WTC11 (cell line): ENCODE measurements at regions not wholly inside any gene's neighbourhood (a gene's known extent, or its start where the extent isn't known, plus 50 kb on each side); places are given as distances from the start of the nearest gene placed in this dataset.

Experiments used
- ATAC-seq: fragments of 200-7000 bp; cut with Tn5 transposase; 2 replicates; pipeline ENCODE4 v1.10.0; 2021; ENCODE audit warnings: mild to moderate bottlenecking, moderate library complexity
- CTCF ChIA-PET: fragments of 300-600 bp; sonication (Branson Sonifier 250); formaldehyde crosslinking; loops from one replicate; lab custom pipeline; 2021; ENCODE audit warnings: antibody characterized with exemption; lab: Charles Lee
- POLR2A ChIA-PET: fragments of 350-600 bp; sonication (Branson Sonifier 250); formaldehyde crosslinking; loops from one replicate; lab custom pipeline; 2021; ENCODE audit warnings: antibody characterized with exemption; lab: Charles Lee
- DNase-seq: peaks from one replicate; pipeline ENCODE4 v3.0.0; 2021; ENCODE audit warnings: low spot score
- H3K27ac Mint-ChIP-seq: 2 replicates; pipeline ENCODE4 v1.8.0; 2021; ENCODE audit warnings: mixed read lengths
- H3K27me3 Mint-ChIP-seq: 2 replicates; pipeline ENCODE4 v1.8.0; 2021; ENCODE audit warnings: low read depth, mild to moderate bottlenecking, moderate library complexity, mixed read lengths
- H3K36me3 Mint-ChIP-seq: 2 replicates; pipeline ENCODE4 v1.8.0; 2021; ENCODE audit warnings: mixed read lengths
- H3K4me1 Mint-ChIP-seq: 2 replicates; pipeline ENCODE4 v1.8.0; 2022; ENCODE audit warnings: mixed read lengths
- H3K4me3 Mint-ChIP-seq: 2 replicates; pipeline ENCODE4 v1.8.0; 2021; ENCODE audit warnings: mild to moderate bottlenecking, moderate library complexity, mixed read lengths
- H3K9me3 Mint-ChIP-seq: 2 replicates; pipeline ENCODE4 v1.8.0; 2021; ENCODE audit warnings: mixed read lengths
- CBFB ChIP-seq: sonication (generic); formaldehyde crosslinking; IDR thresholded peaks from 2 replicates; pipeline ENCODE4 v1.8.1; 2022; ENCODE audit warnings: mild to moderate bottlenecking, low read depth, missing genetic modification reagents
- ESRRA ChIP-seq: sonication (generic); formaldehyde crosslinking; IDR thresholded peaks from 2 replicates; pipeline ENCODE4 v1.8.1; 2022; ENCODE audit warnings: mild to moderate bottlenecking, missing genetic modification reagents, borderline replicate concordance
- GRHL2 ChIP-seq: fragments of 250-450 bp; sonication (Bioruptor Pico); IDR thresholded peaks from 2 replicates; pipeline ENCODE4 v1.8.0; 2022; ENCODE audit warnings: mild to moderate bottlenecking, moderate library complexity; ENCODE audit not compliant: insufficient replicate concordance, severe bottlenecking
- HMGA2 ChIP-seq: fragments of 250-450 bp; sonication (Bioruptor Pico); IDR thresholded peaks from 2 replicates; pipeline ENCODE4 v1.4.0; 2021; ENCODE audit warnings: mild to moderate bottlenecking, moderate library complexity
- IRF2 ChIP-seq: sonication (generic); formaldehyde crosslinking; IDR thresholded peaks from 2 replicates; pipeline ENCODE4 v1.8.0; 2022; ENCODE audit warnings: low read depth, missing genetic modification reagents, borderline replicate concordance
- JAZF1 ChIP-seq: fragments of 250-450 bp; sonication (Bioruptor Pico); IDR thresholded peaks from 2 replicates; pipeline ENCODE4 v1.9.0; 2021; ENCODE audit warnings: moderate library complexity, mild to moderate bottlenecking, inconsistent platforms
- JUN ChIP-seq: sonication (generic); formaldehyde crosslinking; IDR thresholded peaks from 2 replicates; pipeline ENCODE4 v1.8.0; 2023; ENCODE audit warnings: mild to moderate bottlenecking, missing genetic modification reagents
- MXD4 ChIP-seq: fragments of 250-450 bp; sonication (Bioruptor Pico); IDR thresholded peaks from 2 replicates; pipeline ENCODE4 v1.8.0; 2021; ENCODE audit warnings: mild to moderate bottlenecking, moderate library complexity, borderline replicate concordance
- NFE2L1 ChIP-seq: sonication (generic); formaldehyde crosslinking; IDR thresholded peaks from 2 replicates; pipeline ENCODE4 v1.8.1; 2023; ENCODE audit warnings: missing genetic modification reagents
- NR3C1 ChIP-seq: sonication (generic); formaldehyde crosslinking; conservative IDR thresholded peaks from 2 replicates; pipeline ENCODE4 v1.8.1; 2023; ENCODE audit warnings: low read depth, mild to moderate bottlenecking, missing genetic modification reagents
- PRRX2 ChIP-seq: fragments of 250-450 bp; sonication (Bioruptor Pico); IDR thresholded peaks from 2 replicates; pipeline ENCODE4 v1.8.0; 2021; ENCODE audit warnings: mild to moderate bottlenecking
- RELA ChIP-seq: sonication (generic); formaldehyde crosslinking; IDR thresholded peaks from 2 replicates; pipeline ENCODE4 v1.8.1; 2022; ENCODE audit warnings: missing genetic modification reagents, mild to moderate bottlenecking, borderline replicate concordance
- RORB ChIP-seq: fragments of 250-450 bp; sonication (Bioruptor Pico); IDR thresholded peaks from 2 replicates; pipeline ENCODE4 v1.9.0; 2021; ENCODE audit warnings: mild to moderate bottlenecking
- SP1 ChIP-seq: sonication (generic); formaldehyde crosslinking; conservative IDR thresholded peaks from 2 replicates; pipeline ENCODE4 v1.8.1; 2022; ENCODE audit warnings: missing genetic modification reagents
- TEAD4 ChIP-seq: sonication (generic); formaldehyde crosslinking; IDR thresholded peaks from 2 replicates; pipeline ENCODE4 v1.8.0; 2022; ENCODE audit warnings: mild to moderate bottlenecking, missing genetic modification reagents
- ZBTB21 ChIP-seq: sonication (generic); formaldehyde crosslinking; IDR thresholded peaks from 2 replicates; pipeline ENCODE4 v1.8.1; 2023; ENCODE audit warnings: mild to moderate bottlenecking, missing genetic modification reagents, borderline replicate concordance
- ZNF121 ChIP-seq: sonication (generic); formaldehyde crosslinking; IDR thresholded peaks from 2 replicates; pipeline ENCODE4 v1.8.0; 2023; ENCODE audit warnings: missing genetic modification reagents
- ZNF138 ChIP-seq: sonication (generic); formaldehyde crosslinking; conservative IDR thresholded peaks from 2 replicates; pipeline ENCODE4 v1.8.1; 2022; ENCODE audit warnings: mild to moderate bottlenecking, moderate library complexity, missing genetic modification reagents
- ZNF219 ChIP-seq: sonication (generic); formaldehyde crosslinking; IDR thresholded peaks from 2 replicates; pipeline ENCODE4 v1.8.0; 2023; ENCODE audit warnings: missing genetic modification reagents, mild to moderate bottlenecking, borderline replicate concordance
- ZNF232 ChIP-seq: sonication (generic); formaldehyde crosslinking; IDR thresholded peaks from 2 replicates; pipeline ENCODE4 v1.8.0; 2022; ENCODE audit warnings: mild to moderate bottlenecking, missing genetic modification reagents
- TF ChIP-seq, protein P1 (sequence below): sonication (generic); formaldehyde crosslinking; IDR thresholded peaks from 2 replicates; pipeline ENCODE4 v1.8.0; 2022; ENCODE audit warnings: mild to moderate bottlenecking, missing genetic modification reagents
- TF ChIP-seq, protein P2 (sequence below): sonication (generic); formaldehyde crosslinking; IDR thresholded peaks from 2 replicates; pipeline ENCODE4 v1.8.0; 2022; ENCODE audit warnings: mild to moderate bottlenecking, missing genetic modification reagents
- TF ChIP-seq, protein P3 (sequence below): sonication (generic); formaldehyde crosslinking; conservative IDR thresholded peaks from 2 replicates; pipeline ENCODE4 v1.8.1; 2022; ENCODE audit warnings: mild to moderate bottlenecking, missing genetic modification reagents
- TF ChIP-seq, protein P4 (sequence below): sonication (generic); formaldehyde crosslinking; IDR thresholded peaks from 2 replicates; pipeline ENCODE4 v1.8.0; 2023; ENCODE audit warnings: mild to moderate bottlenecking, missing genetic modification reagents
- TF ChIP-seq, protein P5 (sequence below): fragments of 250-450 bp; sonication (Bioruptor Pico); IDR thresholded peaks from 2 replicates; pipeline ENCODE4 v1.8.0; 2021; ENCODE audit warnings: mild to moderate bottlenecking
- TF ChIP-seq, protein P6 (sequence below): sonication (generic); formaldehyde crosslinking; IDR thresholded peaks from 2 replicates; pipeline ENCODE4 v1.8.1; 2022; ENCODE audit warnings: low read depth, missing genetic modification reagents, borderline replicate concordance
- TF ChIP-seq, protein P7 (sequence below): sonication (generic); formaldehyde crosslinking; IDR thresholded peaks from 2 replicates; pipeline ENCODE4 v1.8.1; 2022; ENCODE audit warnings: low read depth, mild to moderate bottlenecking, moderate library complexity, missing genetic modification reagents, borderline replicate concordance
- TF ChIP-seq, protein P8 (sequence below): fragments of 250-450 bp; sonication (Bioruptor Pico); IDR thresholded peaks from 2 replicates; pipeline ENCODE4 v2.1.2; 2022; ENCODE audit warnings: mild to moderate bottlenecking, moderate library complexity

DNA sequence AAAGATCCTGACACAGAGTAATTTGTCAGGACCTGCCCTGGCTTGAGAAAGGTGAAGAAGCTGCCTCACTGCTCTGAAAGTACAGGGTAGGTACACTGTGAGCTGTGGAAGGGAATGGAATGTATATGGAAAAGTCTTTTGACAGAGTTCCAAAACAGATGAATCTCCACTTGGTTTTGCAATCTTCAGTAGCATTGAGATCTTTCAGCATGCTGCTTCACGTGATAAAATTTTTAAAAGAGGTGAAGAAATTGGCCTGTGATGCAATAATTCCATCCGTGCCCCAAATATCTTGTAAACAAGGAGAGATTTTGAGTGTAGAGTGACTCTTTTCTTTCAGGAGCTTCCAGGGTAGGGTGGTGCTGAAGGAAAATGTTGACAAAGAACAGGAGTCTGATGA lies 123.1 kb downstream of the OSR1 start:
- CTCF ChIA-PET = no interaction called here
- DNase-seq (no peak), ATAC-seq (no peak)
- H3K4me3 Mint-ChIP-seq = no peak overlapping the region
- H3K9me3 Mint-ChIP-seq = no peaks in the 10 kb centered on the region
- TF ChIP-seq, protein P1, sequence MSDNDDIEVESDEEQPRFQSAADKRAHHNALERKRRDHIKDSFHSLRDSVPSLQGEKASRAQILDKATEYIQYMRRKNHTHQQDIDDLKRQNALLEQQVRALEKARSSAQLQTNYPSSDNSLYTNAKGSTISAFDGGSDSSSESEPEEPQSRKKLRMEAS (CRISPR knock-in tag) = no peak
- no peak for TF ChIP-seq NR3C1 (CRISPR knock-in tag)
- no peak for TF ChIP-seq TEAD4
- no peak for TF ChIP-seq ESRRA (CRISPR knock-in tag)
- no peak for TF ChIP-seq SP1 (CRISPR knock-in tag)
- TF ChIP-seq PRRX2 (CRISPR knock-in tag) = no peak
- TF ChIP-seq ZNF219 (CRISPR knock-in tag) = no peak
- TF ChIP-seq, protein P2, sequence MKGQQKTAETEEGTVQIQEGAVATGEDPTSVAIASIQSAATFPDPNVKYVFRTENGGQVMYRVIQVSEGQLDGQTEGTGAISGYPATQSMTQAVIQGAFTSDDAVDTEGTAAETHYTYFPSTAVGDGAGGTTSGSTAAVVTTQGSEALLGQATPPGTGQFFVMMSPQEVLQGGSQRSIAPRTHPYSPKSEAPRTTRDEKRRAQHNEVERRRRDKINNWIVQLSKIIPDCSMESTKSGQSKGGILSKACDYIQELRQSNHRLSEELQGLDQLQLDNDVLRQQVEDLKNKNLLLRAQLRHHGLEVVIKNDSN (CRISPR knock-in tag) = no peak
- no peak for TF ChIP-seq HMGA2 (CRISPR knock-in tag)
- TF ChIP-seq MXD4 (CRISPR knock-in tag) = no peak
- TF ChIP-seq GRHL2 = no peak
- TF ChIP-seq, protein P3, sequence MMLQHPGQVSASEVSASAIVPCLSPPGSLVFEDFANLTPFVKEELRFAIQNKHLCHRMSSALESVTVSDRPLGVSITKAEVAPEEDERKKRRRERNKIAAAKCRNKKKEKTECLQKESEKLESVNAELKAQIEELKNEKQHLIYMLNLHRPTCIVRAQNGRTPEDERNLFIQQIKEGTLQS (CRISPR knock-in tag) = no peak
- no peak for TF ChIP-seq ZNF138 (CRISPR knock-in tag)
- TF ChIP-seq ZNF232 (CRISPR knock-in tag) = no peak
- TF ChIP-seq NFE2L1 = no peak
- TF ChIP-seq, protein P4, sequence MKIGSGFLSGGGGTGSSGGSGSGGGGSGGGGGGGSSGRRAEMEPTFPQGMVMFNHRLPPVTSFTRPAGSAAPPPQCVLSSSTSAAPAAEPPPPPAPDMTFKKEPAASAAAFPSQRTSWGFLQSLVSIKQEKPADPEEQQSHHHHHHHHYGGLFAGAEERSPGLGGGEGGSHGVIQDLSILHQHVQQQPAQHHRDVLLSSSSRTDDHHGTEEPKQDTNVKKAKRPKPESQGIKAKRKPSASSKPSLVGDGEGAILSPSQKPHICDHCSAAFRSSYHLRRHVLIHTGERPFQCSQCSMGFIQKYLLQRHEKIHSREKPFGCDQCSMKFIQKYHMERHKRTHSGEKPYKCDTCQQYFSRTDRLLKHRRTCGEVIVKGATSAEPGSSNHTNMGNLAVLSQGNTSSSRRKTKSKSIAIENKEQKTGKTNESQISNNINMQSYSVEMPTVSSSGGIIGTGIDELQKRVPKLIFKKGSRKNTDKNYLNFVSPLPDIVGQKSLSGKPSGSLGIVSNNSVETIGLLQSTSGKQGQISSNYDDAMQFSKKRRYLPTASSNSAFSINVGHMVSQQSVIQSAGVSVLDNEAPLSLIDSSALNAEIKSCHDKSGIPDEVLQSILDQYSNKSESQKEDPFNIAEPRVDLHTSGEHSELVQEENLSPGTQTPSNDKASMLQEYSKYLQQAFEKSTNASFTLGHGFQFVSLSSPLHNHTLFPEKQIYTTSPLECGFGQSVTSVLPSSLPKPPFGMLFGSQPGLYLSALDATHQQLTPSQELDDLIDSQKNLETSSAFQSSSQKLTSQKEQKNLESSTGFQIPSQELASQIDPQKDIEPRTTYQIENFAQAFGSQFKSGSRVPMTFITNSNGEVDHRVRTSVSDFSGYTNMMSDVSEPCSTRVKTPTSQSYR (CRISPR knock-in tag) = no peak
- TF ChIP-seq, protein P5, sequence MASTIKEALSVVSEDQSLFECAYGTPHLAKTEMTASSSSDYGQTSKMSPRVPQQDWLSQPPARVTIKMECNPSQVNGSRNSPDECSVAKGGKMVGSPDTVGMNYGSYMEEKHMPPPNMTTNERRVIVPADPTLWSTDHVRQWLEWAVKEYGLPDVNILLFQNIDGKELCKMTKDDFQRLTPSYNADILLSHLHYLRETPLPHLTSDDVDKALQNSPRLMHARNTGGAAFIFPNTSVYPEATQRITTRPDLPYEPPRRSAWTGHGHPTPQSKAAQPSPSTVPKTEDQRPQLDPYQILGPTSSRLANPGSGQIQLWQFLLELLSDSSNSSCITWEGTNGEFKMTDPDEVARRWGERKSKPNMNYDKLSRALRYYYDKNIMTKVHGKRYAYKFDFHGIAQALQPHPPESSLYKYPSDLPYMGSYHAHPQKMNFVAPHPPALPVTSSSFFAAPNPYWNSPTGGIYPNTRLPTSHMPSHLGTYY (CRISPR knock-in tag) = no peak
- TF ChIP-seq JAZF1 (CRISPR knock-in tag) = no peak
- TF ChIP-seq ZNF121 (CRISPR knock-in tag) = no peak
- no peak for TF ChIP-seq CBFB (CRISPR knock-in tag)
- no peak overlapping the region for H3K27ac Mint-ChIP-seq
- no peaks in the 10 kb centered on the region; the same call in 1 of the 2 replicates for H3K27me3 Mint-ChIP-seq
- H3K36me3 Mint-ChIP-seq = no peaks in the 10 kb centered on the region
- POLR2A ChIA-PET = no interaction called here
- H3K4me1 Mint-ChIP-seq = peaks cover 2% of the 10 kb centered on the region; the same call in 1 of the 2 replicates

DNA sequence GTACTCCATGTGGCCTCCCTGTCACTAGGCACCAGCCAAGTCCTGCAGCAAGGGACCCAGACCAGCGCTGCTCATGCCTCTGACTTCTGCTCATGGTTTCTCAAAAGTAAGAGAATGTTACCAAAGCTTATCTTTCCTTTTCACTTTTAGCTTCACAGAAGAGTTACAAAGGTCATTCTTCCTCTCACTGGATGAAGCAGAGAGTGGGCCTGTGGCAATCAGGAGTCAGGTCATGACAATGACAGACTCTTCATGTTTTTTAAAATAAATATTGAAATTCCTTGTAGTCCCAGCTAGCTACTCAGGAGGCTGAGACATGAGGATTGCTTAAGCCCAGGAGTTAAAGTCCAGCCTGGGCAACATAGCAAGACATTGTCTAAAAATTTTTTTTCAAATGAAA lies 126.1 kb downstream of the OSR1 start:
- Mint-ChIP-seq H3K4me3 (no peak overlapping the region), H3K36me3 (peaks cover 5% of the 10 kb centered on the region; the same call in 1 of the 2 replicates), H3K27me3 (no peaks in the 10 kb centered on the region; the same call in 1 of the 2 replicates), H3K27ac (no peak overlapping the region), H3K4me1 (peaks cover 30% of the 10 kb centered on the region), H3K9me3 (0 out of 2 replicates have a peak, but pooled peaks cover 4% of the 10 kb centered on the region)
- ChIA-PET POLR2A (no interaction called here), CTCF (no interaction called here)
- DNase-seq = no peak
- TF ChIP-seq NFE2L1 (no peak), RORB (no peak), ZBTB21 (CRISPR knock-in tag) (no peak), PRRX2 (CRISPR knock-in tag) (no peak), IRF2 (no peak), RELA (CRISPR knock-in tag) (no peak), JUN (CRISPR knock-in tag) (no peak), ZNF232 (CRISPR knock-in tag) (no peak)
- TF ChIP-seq, protein P6, sequence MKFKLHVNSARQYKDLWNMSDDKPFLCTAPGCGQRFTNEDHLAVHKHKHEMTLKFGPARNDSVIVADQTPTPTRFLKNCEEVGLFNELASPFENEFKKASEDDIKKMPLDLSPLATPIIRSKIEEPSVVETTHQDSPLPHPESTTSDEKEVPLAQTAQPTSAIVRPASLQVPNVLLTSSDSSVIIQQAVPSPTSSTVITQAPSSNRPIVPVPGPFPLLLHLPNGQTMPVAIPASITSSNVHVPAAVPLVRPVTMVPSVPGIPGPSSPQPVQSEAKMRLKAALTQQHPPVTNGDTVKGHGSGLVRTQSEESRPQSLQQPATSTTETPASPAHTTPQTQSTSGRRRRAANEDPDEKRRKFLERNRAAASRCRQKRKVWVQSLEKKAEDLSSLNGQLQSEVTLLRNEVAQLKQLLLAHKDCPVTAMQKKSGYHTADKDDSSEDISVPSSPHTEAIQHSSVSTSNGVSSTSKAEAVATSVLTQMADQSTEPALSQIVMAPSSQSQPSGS (CRISPR knock-in tag) = no peak
- TF ChIP-seq, protein P7, sequence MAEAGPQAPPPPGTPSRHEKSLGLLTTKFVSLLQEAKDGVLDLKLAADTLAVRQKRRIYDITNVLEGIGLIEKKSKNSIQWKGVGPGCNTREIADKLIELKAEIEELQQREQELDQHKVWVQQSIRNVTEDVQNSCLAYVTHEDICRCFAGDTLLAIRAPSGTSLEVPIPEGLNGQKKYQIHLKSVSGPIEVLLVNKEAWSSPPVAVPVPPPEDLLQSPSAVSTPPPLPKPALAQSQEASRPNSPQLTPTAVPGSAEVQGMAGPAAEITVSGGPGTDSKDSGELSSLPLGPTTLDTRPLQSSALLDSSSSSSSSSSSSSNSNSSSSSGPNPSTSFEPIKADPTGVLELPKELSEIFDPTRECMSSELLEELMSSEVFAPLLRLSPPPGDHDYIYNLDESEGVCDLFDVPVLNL (CRISPR knock-in tag) = no peak
- TF ChIP-seq, protein P8, sequence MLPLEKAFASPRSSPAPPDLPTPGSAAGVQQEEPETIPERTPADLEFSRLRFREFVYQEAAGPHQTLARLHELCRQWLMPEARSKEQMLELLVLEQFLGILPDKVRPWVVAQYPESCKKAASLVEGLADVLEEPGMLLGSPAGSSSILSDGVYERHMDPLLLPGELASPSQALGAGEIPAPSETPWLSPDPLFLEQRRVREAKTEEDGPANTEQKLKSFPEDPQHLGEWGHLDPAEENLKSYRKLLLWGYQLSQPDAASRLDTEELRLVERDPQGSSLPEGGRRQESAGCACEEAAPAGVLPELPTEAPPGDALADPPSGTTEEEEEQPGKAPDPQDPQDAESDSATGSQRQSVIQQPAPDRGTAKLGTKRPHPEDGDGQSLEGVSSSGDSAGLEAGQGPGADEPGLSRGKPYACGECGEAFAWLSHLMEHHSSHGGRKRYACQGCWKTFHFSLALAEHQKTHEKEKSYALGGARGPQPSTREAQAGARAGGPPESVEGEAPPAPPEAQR (CRISPR knock-in tag) = no peak
- no peak for ATAC-seq
